CD4-positive, alpha-beta T cell (primary cell): ENCODE measurements at regions not wholly inside any gene's neighbourhood (a gene's known extent, or its start where the extent isn't known, plus 50 kb on each side); places are given as distances from the start of the nearest gene placed in this dataset.
A peak's percentile ranks its signal among the peaks of the same experiment; 100 is the strongest.

Experiments used
- ATAC-seq: fragments of 200-7000 bp; cut with Tn5 transposase; one replicate; pipeline ENCODE4 v1.10.0; 2022; ENCODE audit warnings: mild to moderate bottlenecking; ENCODE audit not compliant: poor library complexity
- CTCF ChIA-PET: fragments of 350-600 bp; sonication (Branson Sonifier 250); formaldehyde crosslinking; loops from one replicate; lab custom pipeline; 2021; ENCODE audit warnings: antibody characterized with exemption, inconsistent platforms; lab: Charles Lee
- POLR2A ChIA-PET: fragments of 350-600 bp; sonication (Branson Sonifier 250); formaldehyde crosslinking; loops from one replicate; lab custom pipeline; 2021; ENCODE audit warnings: antibody characterized with exemption, inconsistent platforms; lab: Charles Lee
- DNase-seq, 14 experiments: peaks; one replicate each; pipeline ENCODE4 v3.0.0-alpha.2; 2013 to 2020; ENCODE audit warnings: mixed read lengths in 2 of 14
- H3K27ac ChIP-seq, 2 donors: one replicate each; pipeline versions ENCODE4 v1.5.1 to v1.7.0; 2013; ENCODE audit warnings: low read length in 2 of 2, low read depth in 1 of 2, mild to moderate bottlenecking in 1 of 2
- H3K27me3 ChIP-seq, 2 experiments: 1 replicate in 1 of 2; 2 replicates in 1 of 2; pipeline versions ENCODE4 v1.6.1 to v1.7.0; 2013; ENCODE audit warnings: low read length in 2 of 2, control low read depth in 1 of 2, mild to moderate bottlenecking in 1 of 2, moderate library complexity in 1 of 2; ENCODE audit not compliant: insufficient read depth in 2 of 2, control insufficient read depth in 1 of 2
- H3K36me3 ChIP-seq: one replicate; pipeline ENCODE4 v1.6.1; 2013; ENCODE audit warnings: low read length, control low read depth; ENCODE audit not compliant: insufficient read depth
- H3K4me1 ChIP-seq: one replicate; pipeline ENCODE4 v1.6.1; 2013; ENCODE audit warnings: low read length, control low read depth; ENCODE audit not compliant: insufficient read depth
- H3K4me3 ChIP-seq: one replicate; pipeline ENCODE4 v1.5.1; 2013; ENCODE audit warnings: mild to moderate bottlenecking, low read length, moderate library complexity
- H3K9me3 ChIP-seq, 2 experiments: 1 replicate in 1 of 2; 2 replicates in 1 of 2; pipeline versions ENCODE4 v1.6.1 to v1.7.0; 2013; ENCODE audit warnings: low read length in 2 of 2, mild to moderate bottlenecking in 2 of 2, control low read depth in 1 of 2, moderate library complexity in 1 of 2; ENCODE audit not compliant: control insufficient read depth in 1 of 2, insufficient read depth in 1 of 2
- H3K27ac Mint-ChIP-seq: one replicate; pipeline ENCODE4 v1.8.0; 2020; ENCODE audit warnings: mixed read lengths
- H3K27me3 Mint-ChIP-seq: one replicate; pipeline ENCODE4 v1.8.0; 2021; ENCODE audit warnings: mixed read lengths
- H3K36me3 Mint-ChIP-seq: one replicate; pipeline ENCODE4 v1.8.0; 2021; ENCODE audit warnings: low read depth, mixed read lengths
- H3K4me1 Mint-ChIP-seq: one replicate; pipeline ENCODE4 v1.8.0; 2021; ENCODE audit warnings: low read depth, mixed read lengths
- H3K4me3 Mint-ChIP-seq: one replicate; pipeline ENCODE4 v1.8.0; 2020; ENCODE audit warnings: mild to moderate bottlenecking, mixed read lengths
- H3K9me3 Mint-ChIP-seq: one replicate; pipeline ENCODE4 v1.8.0; 2020; ENCODE audit warnings: mixed read lengths
- intact Hi-C, 2 experiments: fragments of 100-400 bp; cut with DNase I in 1 of 2; cut with micrococcal nuclease in 1 of 2; formaldehyde crosslinking; loops; one replicate each; pipeline versions ENCODE4 v1.15.1 to v1.9.0; 2023 to 2025; cut with DNase I, micrococcal nuclease
- TF ChIP-seq, protein P1 (sequence below): fragments of 200-600 bp; IDR thresholded peaks from one replicate; pipeline ENCODE4 v1.8.0; 2022; ENCODE audit warnings: antibody characterized with exemption, mild to moderate bottlenecking

GRCh38 chr2:12990523-12990922 is 273.8 kb downstream of the TRIB2 start:
- H3K27me3 Mint-ChIP-seq = no peaks in the 10 kb centered on the region
- peak in 1 of 14 experiments; percentile 12 for DNase-seq
- H3K4me3 ChIP-seq = no peak overlapping the region
- no peak for ATAC-seq
- H3K27me3 ChIP-seq = no peaks in the 10 kb centered on the region
- H3K4me1 Mint-ChIP-seq = no peaks in the 10 kb centered on the region
- ChIA-PET POLR2A (no interaction called here), CTCF (no interaction called here)
- intact Hi-C loops = no loop called here
- no peak overlapping the region for H3K27ac ChIP-seq
- H3K4me3 Mint-ChIP-seq = no peak overlapping the region
- H3K9me3 ChIP-seq = no peaks in the 10 kb centered on the region
- no peaks in the 10 kb centered on the region for H3K36me3 ChIP-seq
- TF ChIP-seq, protein P1, sequence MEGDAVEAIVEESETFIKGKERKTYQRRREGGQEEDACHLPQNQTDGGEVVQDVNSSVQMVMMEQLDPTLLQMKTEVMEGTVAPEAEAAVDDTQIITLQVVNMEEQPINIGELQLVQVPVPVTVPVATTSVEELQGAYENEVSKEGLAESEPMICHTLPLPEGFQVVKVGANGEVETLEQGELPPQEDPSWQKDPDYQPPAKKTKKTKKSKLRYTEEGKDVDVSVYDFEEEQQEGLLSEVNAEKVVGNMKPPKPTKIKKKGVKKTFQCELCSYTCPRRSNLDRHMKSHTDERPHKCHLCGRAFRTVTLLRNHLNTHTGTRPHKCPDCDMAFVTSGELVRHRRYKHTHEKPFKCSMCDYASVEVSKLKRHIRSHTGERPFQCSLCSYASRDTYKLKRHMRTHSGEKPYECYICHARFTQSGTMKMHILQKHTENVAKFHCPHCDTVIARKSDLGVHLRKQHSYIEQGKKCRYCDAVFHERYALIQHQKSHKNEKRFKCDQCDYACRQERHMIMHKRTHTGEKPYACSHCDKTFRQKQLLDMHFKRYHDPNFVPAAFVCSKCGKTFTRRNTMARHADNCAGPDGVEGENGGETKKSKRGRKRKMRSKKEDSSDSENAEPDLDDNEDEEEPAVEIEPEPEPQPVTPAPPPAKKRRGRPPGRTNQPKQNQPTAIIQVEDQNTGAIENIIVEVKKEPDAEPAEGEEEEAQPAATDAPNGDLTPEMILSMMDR = peak; percentile 42
- H3K4me1 ChIP-seq = no peaks in the 10 kb centered on the region
- H3K27ac Mint-ChIP-seq = no peak overlapping the region
- no peaks in the 10 kb centered on the region for H3K9me3 Mint-ChIP-seq
- no peaks in the 10 kb centered on the region for H3K36me3 Mint-ChIP-seq

DNA sequence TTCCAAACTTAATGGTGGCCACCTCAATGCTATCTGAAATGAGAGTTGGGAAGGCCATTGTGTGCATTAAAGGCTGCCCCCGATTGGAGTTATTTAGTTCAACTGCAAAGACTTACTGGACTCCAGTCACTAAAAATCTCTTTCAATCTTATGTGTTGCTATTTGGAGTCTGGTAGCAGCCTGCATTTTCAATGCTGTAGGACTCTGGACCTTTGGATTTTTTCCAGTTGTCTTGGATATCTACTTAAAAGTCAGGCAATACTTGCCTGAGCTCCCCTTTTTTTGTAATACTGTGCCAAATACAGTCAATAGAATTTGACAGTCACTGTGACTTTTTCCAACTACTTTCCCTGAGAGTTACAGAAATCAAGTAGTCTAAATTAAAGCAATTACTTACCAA is 281.9 kb downstream of the TRIB2 start:
- TF ChIP-seq, protein P1 = no peak
- no peaks in the 10 kb centered on the region for H3K9me3 Mint-ChIP-seq
- Histone ChIP-seq H3K36me3 (no peaks in the 10 kb centered on the region), H3K27me3 (no peaks in the 10 kb centered on the region), H3K27ac (no peak overlapping the region), H3K9me3 (no peaks in the 10 kb centered on the region), H3K4me1 (no peaks in the 10 kb centered on the region), H3K4me3 (no peak overlapping the region)
- no peaks in the 10 kb centered on the region for H3K27me3 Mint-ChIP-seq
- CTCF ChIA-PET = no interaction called here
- DNase-seq (no peak), ATAC-seq (no peak)
- H3K27ac Mint-ChIP-seq = no peak overlapping the region
- POLR2A ChIA-PET = interaction anchor here (0.6 kb wide), 1 partner anchor 1549 kb away, joined by 3 read pairs; no protein-coding TSS in a partner anchor
- intact Hi-C loops = no loop called here
- no peaks in the 10 kb centered on the region for H3K36me3 Mint-ChIP-seq
- no peaks in the 10 kb centered on the region for H3K4me1 Mint-ChIP-seq
- H3K4me3 Mint-ChIP-seq = no peak overlapping the region

GRCh38 chr2:13000664-13001363 is 284.1 kb downstream of the TRIB2 start:
- POLR2A ChIA-PET = interaction anchor here (0.7 kb wide), 1 partner anchor 826 kb away, joined by 4 read pairs; no protein-coding TSS in a partner anchor
- H3K36me3 Mint-ChIP-seq = no peaks in the 10 kb centered on the region
- H3K4me1 ChIP-seq = no peaks in the 10 kb centered on the region
- H3K27me3 Mint-ChIP-seq = no peaks in the 10 kb centered on the region
- H3K4me1 Mint-ChIP-seq = no peaks in the 10 kb centered on the region
- no peaks in the 10 kb centered on the region for H3K9me3 Mint-ChIP-seq
- no peak overlapping the region for H3K27ac Mint-ChIP-seq
- no peak overlapping the region for H3K4me3 ChIP-seq
- H3K27me3 ChIP-seq = no peaks in the 10 kb centered on the region
- DNase-seq (no peak), ATAC-seq (no peak)
- TF ChIP-seq, protein P1 = no peak
- no peaks in the 10 kb centered on the region for H3K36me3 ChIP-seq
- H3K4me3 Mint-ChIP-seq = no peak overlapping the region
- no peaks in the 10 kb centered on the region for H3K9me3 ChIP-seq
- intact Hi-C loops = no loop called here
- CTCF ChIA-PET = no interaction called here
- no peak overlapping the region for H3K27ac ChIP-seq
